Fibroblast of lung (primary cell): ENCODE measurements at regions not wholly inside any gene's neighbourhood (a gene's known extent, or its start where the extent isn't known, plus 50 kb on each side); places are given as distances from the start of the nearest gene placed in this dataset.

Source experiments
- EZH2 ChIP-seq: IDR thresholded peaks from 2 replicates; pipeline ENCODE4 v1.5.1; 2012; ENCODE audit warnings: low read length, control low read depth, mild to moderate bottlenecking; ENCODE audit errors: missing control alignments
- TF ChIP-seq, protein P1 (sequence below), 2 donors: IDR thresholded peaks in 1 of 2; conservative IDR thresholded peaks in 1 of 2; 1 replicate in 1 of 2; 2 replicates in 1 of 2; pipeline ENCODE4 v1.5.1; 2011 to 2012; ENCODE audit warnings: low read length in 2 of 2, control low read depth in 1 of 2, inconsistent platforms in 1 of 2, low read depth in 1 of 2, mild to moderate bottlenecking in 1 of 2

DNA sequence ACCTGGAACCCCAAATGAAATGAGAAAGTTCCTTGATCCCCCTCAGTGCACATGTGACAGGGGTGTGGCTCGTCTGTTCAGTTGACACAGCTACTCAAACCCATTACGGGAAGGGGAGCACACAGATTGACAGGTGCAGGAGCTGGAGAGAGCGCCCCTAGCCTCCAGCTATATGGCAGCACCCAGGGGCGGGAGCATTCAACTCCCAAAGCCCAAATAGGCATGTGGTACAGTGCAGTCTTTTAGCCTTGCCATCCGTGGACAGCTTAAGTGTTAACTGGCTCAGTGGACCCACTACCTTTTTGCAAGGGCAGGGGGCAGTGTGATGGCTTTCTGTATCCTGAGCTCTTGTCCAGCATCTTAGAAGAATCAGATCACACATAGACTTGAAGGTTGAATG is 1374.2 kb upstream of the ALCAM start:
- TF ChIP-seq, protein P1, sequence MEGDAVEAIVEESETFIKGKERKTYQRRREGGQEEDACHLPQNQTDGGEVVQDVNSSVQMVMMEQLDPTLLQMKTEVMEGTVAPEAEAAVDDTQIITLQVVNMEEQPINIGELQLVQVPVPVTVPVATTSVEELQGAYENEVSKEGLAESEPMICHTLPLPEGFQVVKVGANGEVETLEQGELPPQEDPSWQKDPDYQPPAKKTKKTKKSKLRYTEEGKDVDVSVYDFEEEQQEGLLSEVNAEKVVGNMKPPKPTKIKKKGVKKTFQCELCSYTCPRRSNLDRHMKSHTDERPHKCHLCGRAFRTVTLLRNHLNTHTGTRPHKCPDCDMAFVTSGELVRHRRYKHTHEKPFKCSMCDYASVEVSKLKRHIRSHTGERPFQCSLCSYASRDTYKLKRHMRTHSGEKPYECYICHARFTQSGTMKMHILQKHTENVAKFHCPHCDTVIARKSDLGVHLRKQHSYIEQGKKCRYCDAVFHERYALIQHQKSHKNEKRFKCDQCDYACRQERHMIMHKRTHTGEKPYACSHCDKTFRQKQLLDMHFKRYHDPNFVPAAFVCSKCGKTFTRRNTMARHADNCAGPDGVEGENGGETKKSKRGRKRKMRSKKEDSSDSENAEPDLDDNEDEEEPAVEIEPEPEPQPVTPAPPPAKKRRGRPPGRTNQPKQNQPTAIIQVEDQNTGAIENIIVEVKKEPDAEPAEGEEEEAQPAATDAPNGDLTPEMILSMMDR (conservative IDR thresholded peaks at IDR 0.05 in 1 of 2, IDR thresholded peaks at IDR 0.05 in 1 of 2; ENCODE audit: low read depth in 1 of 2, low read length in 2 of 2): no peak
- no peak for TF ChIP-seq EZH2
